GM12878 (cell line): ENCODE measurements at regions not wholly inside any gene's neighbourhood (a gene's known extent, or its start where the extent isn't known, plus 50 kb on each side); places are given as distances from the start of the nearest gene placed in this dataset.

ENCODE experiments used
- IRF4 ChIP-seq: IDR thresholded peaks from 2 replicates; pipeline ENCODE4 v1.6.1; 2011; ENCODE audit warnings: low read depth, low read length
- POLR2A ChIP-seq: IDR thresholded peaks from 2 replicates; pipeline ENCODE4 v1.6.1; 2011; ENCODE audit warnings: low read depth, mild to moderate bottlenecking, low read length
- SIN3A ChIP-seq: IDR thresholded peaks from 2 replicates; pipeline ENCODE4 v1.6.1; 2012; ENCODE audit warnings: low read depth, low read length, improper control_type of control experiment
- SUZ12 ChIP-seq: fragments of 200-600 bp; sonication (generic); IDR thresholded peaks from one replicate; pipeline ENCODE4 v1.6.1; 2018; ENCODE audit warnings: antibody characterized with exemption, mild to moderate bottlenecking; ENCODE audit not compliant: unreplicated experiment
- TF ChIP-seq, protein P1 (sequence below), 3 experiments: IDR thresholded peaks in 2 of 3; conservative IDR thresholded peaks in 1 of 3; 2 replicates each; pipeline ENCODE4 v1.5.1; 2011; ENCODE audit warnings: low read depth in 3 of 3, low read length in 3 of 3, mild to moderate bottlenecking in 3 of 3, control low read depth in 2 of 3, moderate library complexity in 2 of 3, inconsistent platforms in 1 of 3, mixed read lengths in 1 of 3; ENCODE audit not compliant: control insufficient read depth in 2 of 3, insufficient read depth in 1 of 3; ENCODE audit errors: extremely low read depth in 1 of 3
- TF ChIP-seq, protein P2 (sequence below): IDR thresholded peaks from 2 replicates; pipeline ENCODE4 v1.6.1; 2012; ENCODE audit warnings: mild to moderate bottlenecking, low read depth, low read length
- TF ChIP-seq, protein P3 (sequence below): IDR thresholded peaks from 2 replicates; pipeline ENCODE4 v1.6.1; 2012; ENCODE audit warnings: low read depth, low read length, improper control_type of control experiment

DNA sequence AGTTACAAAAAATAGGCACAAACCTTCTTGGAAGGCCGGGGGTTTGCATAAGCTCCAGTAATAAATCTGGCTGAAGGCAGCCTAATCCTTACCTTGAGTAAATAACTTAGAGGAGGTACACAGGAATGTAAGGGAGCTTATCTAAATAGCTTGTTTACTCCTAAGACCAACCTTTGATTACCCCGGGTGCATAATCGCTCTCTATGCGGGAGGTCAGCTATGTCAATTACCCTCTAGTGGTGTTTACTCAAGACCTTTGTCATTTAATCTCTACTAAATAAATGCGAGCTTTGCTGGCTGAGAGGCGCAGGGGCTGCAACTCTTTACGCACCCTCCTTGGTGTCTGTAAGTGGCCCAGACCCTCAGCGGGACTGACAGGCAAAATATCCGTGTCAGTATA lies 50.2 kb upstream of the MAP9 start:
- TF ChIP-seq, protein P1, sequence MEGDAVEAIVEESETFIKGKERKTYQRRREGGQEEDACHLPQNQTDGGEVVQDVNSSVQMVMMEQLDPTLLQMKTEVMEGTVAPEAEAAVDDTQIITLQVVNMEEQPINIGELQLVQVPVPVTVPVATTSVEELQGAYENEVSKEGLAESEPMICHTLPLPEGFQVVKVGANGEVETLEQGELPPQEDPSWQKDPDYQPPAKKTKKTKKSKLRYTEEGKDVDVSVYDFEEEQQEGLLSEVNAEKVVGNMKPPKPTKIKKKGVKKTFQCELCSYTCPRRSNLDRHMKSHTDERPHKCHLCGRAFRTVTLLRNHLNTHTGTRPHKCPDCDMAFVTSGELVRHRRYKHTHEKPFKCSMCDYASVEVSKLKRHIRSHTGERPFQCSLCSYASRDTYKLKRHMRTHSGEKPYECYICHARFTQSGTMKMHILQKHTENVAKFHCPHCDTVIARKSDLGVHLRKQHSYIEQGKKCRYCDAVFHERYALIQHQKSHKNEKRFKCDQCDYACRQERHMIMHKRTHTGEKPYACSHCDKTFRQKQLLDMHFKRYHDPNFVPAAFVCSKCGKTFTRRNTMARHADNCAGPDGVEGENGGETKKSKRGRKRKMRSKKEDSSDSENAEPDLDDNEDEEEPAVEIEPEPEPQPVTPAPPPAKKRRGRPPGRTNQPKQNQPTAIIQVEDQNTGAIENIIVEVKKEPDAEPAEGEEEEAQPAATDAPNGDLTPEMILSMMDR (IDR thresholded peaks at IDR 0.05 in 2 of 3, conservative IDR thresholded peaks at IDR 0.05 in 1 of 3; ENCODE audit: control insufficient read depth in 2 of 3, extremely low read depth in 1 of 3, insufficient read depth in 1 of 3, low read depth in 3 of 3, low read length in 3 of 3), result no peak
- TF ChIP-seq, protein P2, sequence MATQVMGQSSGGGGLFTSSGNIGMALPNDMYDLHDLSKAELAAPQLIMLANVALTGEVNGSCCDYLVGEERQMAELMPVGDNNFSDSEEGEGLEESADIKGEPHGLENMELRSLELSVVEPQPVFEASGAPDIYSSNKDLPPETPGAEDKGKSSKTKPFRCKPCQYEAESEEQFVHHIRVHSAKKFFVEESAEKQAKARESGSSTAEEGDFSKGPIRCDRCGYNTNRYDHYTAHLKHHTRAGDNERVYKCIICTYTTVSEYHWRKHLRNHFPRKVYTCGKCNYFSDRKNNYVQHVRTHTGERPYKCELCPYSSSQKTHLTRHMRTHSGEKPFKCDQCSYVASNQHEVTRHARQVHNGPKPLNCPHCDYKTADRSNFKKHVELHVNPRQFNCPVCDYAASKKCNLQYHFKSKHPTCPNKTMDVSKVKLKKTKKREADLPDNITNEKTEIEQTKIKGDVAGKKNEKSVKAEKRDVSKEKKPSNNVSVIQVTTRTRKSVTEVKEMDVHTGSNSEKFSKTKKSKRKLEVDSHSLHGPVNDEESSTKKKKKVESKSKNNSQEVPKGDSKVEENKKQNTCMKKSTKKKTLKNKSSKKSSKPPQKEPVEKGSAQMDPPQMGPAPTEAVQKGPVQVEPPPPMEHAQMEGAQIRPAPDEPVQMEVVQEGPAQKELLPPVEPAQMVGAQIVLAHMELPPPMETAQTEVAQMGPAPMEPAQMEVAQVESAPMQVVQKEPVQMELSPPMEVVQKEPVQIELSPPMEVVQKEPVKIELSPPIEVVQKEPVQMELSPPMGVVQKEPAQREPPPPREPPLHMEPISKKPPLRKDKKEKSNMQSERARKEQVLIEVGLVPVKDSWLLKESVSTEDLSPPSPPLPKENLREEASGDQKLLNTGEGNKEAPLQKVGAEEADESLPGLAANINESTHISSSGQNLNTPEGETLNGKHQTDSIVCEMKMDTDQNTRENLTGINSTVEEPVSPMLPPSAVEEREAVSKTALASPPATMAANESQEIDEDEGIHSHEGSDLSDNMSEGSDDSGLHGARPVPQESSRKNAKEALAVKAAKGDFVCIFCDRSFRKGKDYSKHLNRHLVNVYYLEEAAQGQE, result no peak
- TF ChIP-seq POLR2A, result no peak
- TF ChIP-seq SIN3A, result no peak
- TF ChIP-seq, protein P3, sequence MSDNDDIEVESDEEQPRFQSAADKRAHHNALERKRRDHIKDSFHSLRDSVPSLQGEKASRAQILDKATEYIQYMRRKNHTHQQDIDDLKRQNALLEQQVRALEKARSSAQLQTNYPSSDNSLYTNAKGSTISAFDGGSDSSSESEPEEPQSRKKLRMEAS, result no peak
- TF ChIP-seq SUZ12, result no peak
- no peak for TF ChIP-seq IRF4
